ENCODE measurements at regions not wholly inside any gene's neighbourhood (a gene's known extent, or its start where the extent isn't known, plus 50 kb on each side); places are given as distances from the start of the nearest gene placed in this dataset.

- no peak for DNase-seq
Measured at GRCh38 chr6:108779536-108780275, 68.5 kb upstream of the ARMC2 start.

GRCh38 chr6:108780784-108781183, 67.4 kb upstream of the ARMC2 start:
- DNase-seq = no peak

GRCh38 chr6:108781419-108782100, 66.7 kb upstream of the ARMC2 start:
- DNase-seq = no peak

- peak; percentile 80 for DNase-seq
Measured at GRCh38 chr6:108782179-108783041, 65.8 kb upstream of the ARMC2 start.

- no peak for DNase-seq
Measured at GRCh38 chr6:108785653-108786052, 62.6 kb upstream of the ARMC2 start.

- DNase-seq = no peak
Measured at GRCh38 chr6:108788416-108788815, 59.8 kb upstream of the ARMC2 start.

- DNase-seq = no peak
Measured at GRCh38 chr6:108789475-108789874, 58.7 kb upstream of the ARMC2 start.

GRCh38 chr6:108791700-108792099, 56.5 kb upstream of the ARMC2 start:
- no peak for DNase-seq

GRCh38 chr6:108793516-108794251, 54.5 kb upstream of the ARMC2 start:
- DNase-seq = no peak

GRCh38 chr6:108795122-108795521, 53.1 kb upstream of the ARMC2 start:
- no peak for DNase-seq

- no peak for DNase-seq
Measured at GRCh38 chr6:108795814-108796213, 52.4 kb upstream of the ARMC2 start.

GRCh38 chr6:108796875-108797274, 51.3 kb upstream of the ARMC2 start:
- DNase-seq = no peak

GRCh38 chr6:108797951-108798669, 50.1 kb upstream of the ARMC2 start:
- DNase-seq = no peak

All from activated T-cell treated with anti-CD3 and anti-CD28 coated beads, Interleukin-2, amount 50 U/mL, for 1 hour (primary cell).